IMR-90 (cell line): ENCODE measurements at regions not wholly inside any gene's neighbourhood (a gene's known extent, or its start where the extent isn't known, plus 50 kb on each side); places are given as distances from the start of the nearest gene placed in this dataset.

Experiments used
- ATAC-seq: fragments of 200-7000 bp; cut with Tn5 transposase; 2 replicates; pipeline ENCODE4 v1.9.1; 2020; ENCODE audit warnings: low read depth, mild to moderate bottlenecking, moderate library complexity
- BruUV-seq: library from RNA; stranded (reverse); fragments of 400-500 nt; replicated peaks from 2 replicates; lab custom pipeline; 2021; lab: Mats Ljungman, UMichigan
- CTCF ChIA-PET: fragments of 300-600 bp; formaldehyde crosslinking; extraction: SDS; loops from one replicate; lab custom pipeline; 2021; ENCODE audit warnings: antibody characterized with exemption; lab: Yijun Ruan, JAX
- POLR2A ChIA-PET: fragments of 300-600 bp; sonication (Branson Sonifier 250); formaldehyde crosslinking; loops from one replicate; lab custom pipeline; 2022; ENCODE audit warnings: antibody characterized with exemption; ENCODE audit not compliant: unreplicated experiment; lab: Charles Lee
- DNase-seq: peaks from one replicate; pipeline ENCODE4 v3.0.0; 2013
- H2AFZ ChIP-seq: replicated peaks from 2 replicates; pipeline ENCODE3; 2013; ENCODE audit warnings: low read length, mild to moderate bottlenecking; ENCODE audit not compliant: poor library complexity
- H2AK5ac ChIP-seq: 2 replicates; pipeline ENCODE4 v1.6.1; 2013; ENCODE audit warnings: low read depth, low read length, inconsistent platforms
- H2AK9ac ChIP-seq: replicated peaks from 2 replicates; pipeline ENCODE3; 2013; ENCODE audit warnings: mild to moderate bottlenecking, low read depth, low read length, moderate library complexity; ENCODE audit not compliant: poor library complexity
- H2BK120ac ChIP-seq: 2 replicates; pipeline ENCODE4 v1.6.1; 2013; ENCODE audit warnings: low read depth, low read length, inconsistent platforms
- H2BK15ac ChIP-seq: 3 replicates; pipeline ENCODE4 v1.6.1; 2013; ENCODE audit warnings: low read depth, low read length, inconsistent platforms
- H2BK20ac ChIP-seq: 2 replicates; pipeline ENCODE4 v1.6.1; 2013; ENCODE audit warnings: low read depth, mild to moderate bottlenecking, inconsistent platforms, low read length, moderate library complexity
- H2BK5ac ChIP-seq: 2 replicates; pipeline ENCODE4 v1.6.1; 2013; ENCODE audit warnings: mild to moderate bottlenecking, low read depth, low read length, inconsistent platforms; ENCODE audit not compliant: poor library complexity, severe bottlenecking
- H3K14ac ChIP-seq: replicated peaks from 2 replicates; pipeline ENCODE4 v1.6.1; 2013; ENCODE audit warnings: low read depth, low read length, inconsistent platforms
- H3K18ac ChIP-seq: 2 replicates; pipeline ENCODE4 v1.6.1; 2013; ENCODE audit warnings: low read depth, low read length, control low read depth
- H3K23ac ChIP-seq: 2 replicates; pipeline ENCODE4 v1.6.1; 2013; ENCODE audit warnings: low read depth, low read length, inconsistent platforms
- H3K27ac ChIP-seq: 2 replicates; pipeline ENCODE4 v1.5.1; 2013; ENCODE audit warnings: mild to moderate bottlenecking, control low read depth, low read length; ENCODE audit not compliant: insufficient read depth
- H3K27me3 ChIP-seq: 2 replicates; pipeline ENCODE4 v1.6.1; 2013; ENCODE audit warnings: low read length; ENCODE audit not compliant: control insufficient read depth, insufficient read depth
- H3K36me3 ChIP-seq: 2 replicates; pipeline ENCODE4 v1.6.1; 2013; ENCODE audit warnings: low read length, mixed read lengths; ENCODE audit not compliant: control insufficient read depth, insufficient read depth
- H3K4ac ChIP-seq: 2 replicates; pipeline ENCODE4 v1.6.1; 2013; ENCODE audit warnings: low read depth, low read length, inconsistent platforms
- H3K4me1 ChIP-seq: 2 replicates; pipeline ENCODE4 v1.6.1; 2013; ENCODE audit warnings: low read length, mixed read lengths; ENCODE audit not compliant: control insufficient read depth, insufficient read depth
- H3K4me2 ChIP-seq: 2 replicates; pipeline ENCODE4 v1.6.1; 2013; ENCODE audit warnings: low read depth, mild to moderate bottlenecking, control low read depth, low read length, moderate library complexity
- H3K4me3 ChIP-seq: 2 replicates; pipeline ENCODE4 v1.5.1; 2013; ENCODE audit warnings: low read depth, mild to moderate bottlenecking, control low read depth, low read length, moderate library complexity; ENCODE audit not compliant: insufficient read depth
- H3K56ac ChIP-seq: 2 replicates; pipeline ENCODE4 v1.6.1; 2013; ENCODE audit warnings: low read length, inconsistent platforms; ENCODE audit not compliant: insufficient read depth; ENCODE audit errors: extremely low read depth
- H3K79me1 ChIP-seq, 2 experiments: 2 replicates each; pipeline ENCODE4 v1.6.1; 2013; ENCODE audit warnings: low read length in 2 of 2, inconsistent platforms in 1 of 2, low read depth in 1 of 2
- H3K9ac ChIP-seq: 2 replicates; pipeline ENCODE4 v1.6.1; 2013; ENCODE audit warnings: low read depth, low read length, control low read depth
- H3K9me1 ChIP-seq: 2 replicates; pipeline ENCODE4 v1.6.1; 2013; ENCODE audit warnings: low read length, inconsistent platforms; ENCODE audit not compliant: insufficient read depth
- H3K9me3 ChIP-seq: 2 replicates; pipeline ENCODE4 v1.6.1; 2013; ENCODE audit warnings: low read length; ENCODE audit not compliant: control insufficient read depth, insufficient read depth
- H4K20me1 ChIP-seq: 2 replicates; pipeline ENCODE4 v1.6.1; 2013; ENCODE audit warnings: low read length, inconsistent platforms; ENCODE audit not compliant: insufficient read depth
- H4K5ac ChIP-seq: 2 replicates; pipeline ENCODE4 v1.6.1; 2013; ENCODE audit warnings: mild to moderate bottlenecking, low read depth, low read length, control low read depth
- H4K8ac ChIP-seq, 2 experiments: 2 replicates each; pipeline ENCODE4 v1.6.1; 2013; ENCODE audit warnings: low read depth in 2 of 2, low read length in 2 of 2, control low read depth in 1 of 2, inconsistent platforms in 1 of 2
- H4K91ac ChIP-seq: 2 replicates; pipeline ENCODE4 v1.6.1; 2013; ENCODE audit warnings: low read depth, low read length, inconsistent platforms; ENCODE audit not compliant: insufficient read depth
- CEBPB ChIP-seq: IDR thresholded peaks from 2 replicates; pipeline ENCODE4 v1.6.1; 2012; ENCODE audit warnings: low read depth, low read length, improper control_type of control experiment
- CHD1 ChIP-seq: IDR thresholded peaks from 2 replicates; pipeline ENCODE4 v1.6.1; 2012; ENCODE audit warnings: low read depth, low read length, improper control_type of control experiment
- RCOR1 ChIP-seq: IDR thresholded peaks from 2 replicates; pipeline ENCODE4 v1.6.1; 2012; ENCODE audit warnings: mild to moderate bottlenecking, low read length, improper control_type of control experiment; ENCODE audit not compliant: insufficient replicate concordance
- WGBS, 2 experiments: methylation state at CpG; one replicate each; pipeline versions ENCODE4 v1.1.5 to v1.1.7; 2013; ENCODE audit warnings: missing lambda C conversion rate in 2 of 2; ENCODE audit not compliant: insufficient read length in 1 of 2; ENCODE audit errors: extremely low coverage in 2 of 2; 5-methylcytosine and 5-hydroxymethylcytosine counted together
- dilution Hi-C: fragments of 300-500 bp; cut with HindIII; formaldehyde crosslinking; loops from one replicate; pipeline ENCODE4 v1.14.3; 2018; ENCODE audit warnings: low sequenced_read_pairs; ENCODE audit not compliant: unreplicated experiment
- in situ Hi-C: fragments of 300-500 bp; cut with MboI; formaldehyde crosslinking; loops from 3 replicates; pipeline ENCODE4 v1.14.3; 2019; ENCODE audit warnings: low sequenced_read_pairs, inconsistent platforms, mixed read lengths
- intact Hi-C: fragments of 100-400 bp; cut with micrococcal nuclease; formaldehyde crosslinking; loops from 2 replicates; pipeline ENCODE4 v1.10.0; 2022

- ATAC-seq: peak; percentile 81
- H3K18ac ChIP-seq: no peak overlapping the region
- no peak overlapping the region for H2BK20ac ChIP-seq
- ChIA-PET CTCF (interaction anchor here (1.2 kb wide), 1 partner anchor 9 kb away, joined by 3 read pairs; no protein-coding TSS in a partner anchor), POLR2A (no interaction called here)
- intact Hi-C loops: no loop called here
- H3K4me2 ChIP-seq: no peak overlapping the region
- no peak overlapping the region for H2BK5ac ChIP-seq
- H3K23ac ChIP-seq: no peak overlapping the region
- BruUV-seq: no TSS peak
- no peak overlapping the region for H4K8ac ChIP-seq
- H3K79me1 ChIP-seq: no peaks in the 10 kb centered on the region
- H2AFZ ChIP-seq: no peak overlapping the region
- peak; percentile 95 for DNase-seq
- H2AK5ac ChIP-seq: no peak overlapping the region
- H3K9me1 ChIP-seq: no peaks in the 10 kb centered on the region
- no peak overlapping the region for H2BK120ac ChIP-seq
- H3K14ac ChIP-seq: no peak overlapping the region
- TF ChIP-seq RCOR1 (peak; percentile 40), CHD1 (no peak), CEBPB (peak; percentile 87)
- no peak overlapping the region for H4K5ac ChIP-seq
- no peak overlapping the region for H3K27ac ChIP-seq
- no peaks in the 10 kb centered on the region for H3K27me3 ChIP-seq
- H3K9me3 ChIP-seq: no peaks in the 10 kb centered on the region
- no peak overlapping the region for H3K9ac ChIP-seq
- H2BK15ac ChIP-seq: no peak overlapping the region
- no peaks in the 10 kb centered on the region for H3K36me3 ChIP-seq
- WGBS, 2 experiments: 50% methylated on average over 2 of the region's 2 CpGs; no CpG with 5 or more reads in 1 of the 2 experiments
- no peak overlapping the region for H3K56ac ChIP-seq
- H2AK9ac ChIP-seq: no peak overlapping the region
- dilution Hi-C loops: no loop called here
- H3K4ac ChIP-seq: no peak overlapping the region
- H4K20me1 ChIP-seq: no peaks in the 10 kb centered on the region
- H3K4me3 ChIP-seq: no peak overlapping the region
- no peaks in the 10 kb centered on the region; the same call in 1 of the 2 replicates for H3K4me1 ChIP-seq
- in situ Hi-C loops: no loop called here
- no peak overlapping the region for H4K91ac ChIP-seq
Observed at GRCh38 chr6:147135211-147135681, 69.0 kb upstream of the STXBP5 start.
